ENCODE measurements at regions not wholly inside any gene's neighbourhood (a gene's known extent, or its start where the extent isn't known, plus 50 kb on each side); places are given as distances from the start of the nearest gene placed in this dataset.
A peak's percentile ranks its signal among the peaks of the same experiment; 100 is the strongest.
"Not testable (repeated sequence)": the region's sequence is repeated elsewhere in the genome, so short reads cannot be mapped to it uniquely, and the experiment has no call there.

DNA sequence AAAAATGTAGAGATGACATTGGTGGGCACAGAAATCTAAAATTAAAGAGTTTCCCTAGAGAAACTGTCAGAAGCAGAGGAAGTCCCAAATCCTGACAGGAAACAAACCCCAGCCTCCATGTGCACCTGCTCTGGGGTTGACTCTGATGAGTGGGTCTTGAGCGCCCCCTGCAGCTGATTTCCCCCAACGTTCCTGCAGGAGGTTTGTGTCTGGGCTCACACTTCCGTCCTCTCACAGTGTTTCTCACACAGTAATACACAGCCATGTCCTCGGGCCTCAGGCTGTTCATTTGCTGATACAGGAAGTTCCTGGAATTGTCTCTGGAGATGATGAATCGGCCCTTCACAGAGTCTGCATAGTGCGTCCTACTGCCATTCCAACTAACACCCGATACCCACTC, 670.1 kb downstream of the TMEM121 start:
- peak; percentile 22 to 55 for DNase-seq (ENCODE audit: low read depth in 2 of 2)

DNA sequence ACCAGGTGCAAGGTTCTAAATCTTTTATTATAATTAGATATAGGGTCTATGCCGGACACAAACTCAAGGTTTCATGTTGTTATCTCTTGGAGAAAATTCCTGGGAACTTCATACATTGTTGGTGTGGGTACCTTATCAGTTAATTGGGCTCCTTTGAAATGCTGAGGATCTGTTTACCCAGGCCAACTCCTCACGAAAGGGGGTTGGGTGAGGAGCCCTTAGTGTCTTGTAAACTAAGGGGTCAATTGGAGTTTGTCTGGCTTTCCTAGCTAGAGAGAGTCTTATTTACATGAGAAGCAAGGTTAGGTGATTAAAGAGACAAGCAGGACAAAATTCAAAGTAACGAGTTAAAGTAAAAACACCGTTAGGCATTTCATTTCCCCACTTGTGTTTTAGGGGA, 670.9 kb downstream of the TMEM121 start:
- not testable (repeated sequence) for DNase-seq (ENCODE audit: low read depth in 2 of 2)

DNA sequence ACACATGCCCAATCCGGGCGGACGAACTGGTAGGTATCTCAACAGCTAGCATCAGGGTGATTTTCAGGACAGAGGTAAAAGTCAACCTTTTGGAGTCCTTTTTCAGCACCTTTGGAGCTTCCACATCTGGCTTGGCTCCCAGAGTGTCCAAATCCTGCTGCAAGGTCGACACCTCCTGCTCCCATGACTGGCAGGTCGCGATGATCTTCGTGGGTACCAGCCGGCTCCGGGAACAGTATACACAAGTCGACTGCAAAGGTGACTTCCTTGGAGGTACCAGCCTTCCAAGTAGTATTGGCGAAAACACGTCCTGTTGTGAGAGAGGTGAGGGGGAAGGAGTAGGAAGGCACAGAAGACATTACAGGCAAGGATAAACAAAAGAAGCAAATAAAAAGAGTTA, 672.7 kb downstream of the TMEM121 start:
- no peak for DNase-seq (ENCODE audit: low read depth in 2 of 2)

DNA sequence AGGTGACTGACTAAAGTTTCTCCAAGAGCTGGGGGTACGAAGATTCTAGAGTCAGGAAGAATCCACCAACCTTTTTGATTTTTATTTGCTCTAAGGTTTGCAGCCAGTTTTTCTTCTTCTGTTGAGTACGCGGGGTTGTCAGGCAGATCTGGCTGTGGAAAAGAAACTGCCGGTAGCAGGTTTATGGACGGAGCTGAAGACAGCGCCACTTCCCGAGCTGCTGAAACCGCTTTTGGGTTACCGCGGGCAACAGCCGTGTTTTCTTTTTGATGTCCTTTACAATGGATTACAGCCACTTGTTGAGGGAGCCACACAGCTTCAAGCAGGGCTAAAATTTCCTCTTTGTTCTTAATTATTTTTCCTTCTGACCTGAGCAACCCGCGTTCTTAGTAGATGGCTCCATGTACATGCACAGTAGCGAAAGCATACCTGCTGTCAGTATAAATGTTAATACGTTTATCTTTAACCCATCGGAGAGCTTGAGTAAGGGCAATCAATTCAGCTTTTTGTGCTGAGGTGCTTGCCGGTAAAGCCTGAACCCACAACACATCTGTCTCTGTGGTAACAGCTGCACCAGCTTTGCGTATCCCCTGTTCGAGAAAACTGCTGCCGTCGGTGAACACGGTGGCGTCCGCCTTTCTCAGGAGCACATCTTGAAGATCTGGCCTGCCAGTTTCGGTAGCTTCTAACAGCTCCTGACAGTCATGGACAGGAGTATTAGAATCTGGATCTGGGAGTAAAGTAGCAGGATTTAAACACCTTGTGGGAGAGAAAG, 674.3 kb downstream of the TMEM121 start:
- no peak for DNase-seq (ENCODE audit: low read depth in 2 of 2)

DNA sequence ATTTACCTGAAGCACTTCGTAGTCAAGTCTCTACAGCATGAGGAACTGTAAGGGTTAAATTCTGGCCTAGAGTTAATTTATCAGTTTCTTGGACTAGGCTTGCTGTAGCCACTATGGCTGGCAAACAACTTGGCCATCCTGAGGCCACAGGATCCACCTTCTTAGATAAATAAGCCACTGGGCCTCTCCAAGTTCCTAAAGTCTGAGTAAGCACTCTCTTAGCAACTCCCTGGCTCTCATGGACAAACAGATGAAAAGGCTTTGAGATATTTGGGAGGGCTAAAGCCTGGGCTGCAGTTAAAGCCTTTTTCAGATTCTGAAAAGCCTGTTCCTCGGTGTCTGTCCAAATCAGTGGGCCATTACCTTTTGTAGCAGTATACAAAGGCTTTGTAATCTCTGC, 675.0 kb downstream of the TMEM121 start:
- DNase-seq (ENCODE audit: low read depth in 2 of 2) = no peak

DNA sequence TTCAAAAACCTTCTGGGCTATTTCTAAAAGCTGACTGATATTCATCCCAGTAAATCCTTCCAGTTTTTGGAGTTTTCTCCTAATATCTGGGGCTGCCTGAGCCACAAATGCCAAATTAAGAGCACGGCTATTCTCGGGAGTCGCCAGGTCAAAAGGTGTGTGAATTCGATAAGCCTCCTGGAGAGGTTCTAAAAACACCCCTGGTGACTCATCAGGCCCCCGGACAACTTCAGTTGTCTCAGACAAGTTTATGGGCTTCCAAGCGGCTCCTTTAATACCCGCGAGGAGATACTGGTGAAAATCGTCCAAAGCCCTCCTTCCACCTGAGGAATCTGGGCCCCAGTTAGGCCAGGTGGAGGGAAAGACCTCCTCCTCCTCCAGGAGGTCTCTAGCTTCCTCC, 677.1 kb downstream of the TMEM121 start:
- DNase-seq (ENCODE audit: low read depth in 2 of 2) = no peak

DNA sequence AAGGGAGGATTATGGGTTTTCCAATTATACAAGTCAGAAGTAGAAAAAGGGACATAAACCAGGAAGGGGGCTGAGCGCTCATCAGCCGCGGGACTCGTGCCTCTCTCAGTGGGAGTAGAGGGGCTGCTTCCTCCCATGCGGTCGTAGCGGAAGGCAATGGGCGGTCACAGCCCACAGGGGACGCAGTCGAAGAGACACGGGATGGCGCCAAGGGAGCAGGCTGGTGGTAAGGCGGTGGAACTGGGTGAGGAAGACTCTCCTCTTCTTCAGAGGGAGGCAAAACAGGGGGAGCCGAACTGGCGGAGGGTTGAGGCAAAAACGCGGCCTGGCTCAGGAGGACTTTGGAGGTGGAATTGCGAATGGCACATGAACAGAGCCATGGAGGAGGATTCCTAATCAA, 677.7 kb downstream of the TMEM121 start:
- no peak for DNase-seq (ENCODE audit: low read depth in 2 of 2)

DNA sequence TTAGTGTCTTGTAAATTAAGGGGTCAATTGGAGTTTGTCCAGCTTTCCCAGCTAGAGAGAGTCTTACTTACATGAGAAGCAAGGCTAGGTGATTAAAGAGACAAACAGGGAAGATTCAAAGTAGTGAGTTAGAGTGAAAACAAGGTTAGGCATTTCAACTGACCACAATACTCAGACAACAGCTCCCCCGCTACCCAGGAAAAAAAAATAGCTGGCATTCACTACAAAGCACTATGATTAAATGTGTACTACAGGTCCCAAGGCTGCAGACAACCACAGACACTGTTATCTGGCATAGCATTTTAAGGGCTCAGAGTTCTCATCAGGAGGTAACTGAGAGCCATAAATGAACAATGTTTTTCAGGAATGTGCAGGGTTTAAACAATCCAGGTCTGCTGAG, 680.9 kb downstream of the TMEM121 start:
- DNase-seq (ENCODE audit: low read depth in 2 of 2) = no peak

DNA sequence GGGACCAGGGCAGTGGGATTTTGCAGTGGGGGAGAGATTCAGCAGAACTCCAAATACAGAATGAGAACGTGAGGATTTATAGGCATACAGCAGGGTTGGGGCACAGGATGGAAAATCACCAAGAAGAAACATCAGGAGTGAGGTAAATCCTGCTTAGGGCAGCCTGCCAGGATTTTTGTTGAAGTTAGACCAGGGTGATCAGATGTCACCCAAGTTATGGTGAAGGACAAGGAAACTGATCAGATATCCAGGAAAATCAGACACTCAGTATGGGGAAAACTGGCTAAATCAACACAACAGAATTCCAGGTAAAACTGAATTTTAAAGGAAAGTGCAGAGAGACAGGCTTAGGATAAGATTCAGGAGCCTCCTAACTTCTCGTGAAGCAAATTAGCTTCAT, 682.4 kb downstream of the TMEM121 start:
- no peak for DNase-seq (ENCODE audit: low read depth in 2 of 2)

DNA sequence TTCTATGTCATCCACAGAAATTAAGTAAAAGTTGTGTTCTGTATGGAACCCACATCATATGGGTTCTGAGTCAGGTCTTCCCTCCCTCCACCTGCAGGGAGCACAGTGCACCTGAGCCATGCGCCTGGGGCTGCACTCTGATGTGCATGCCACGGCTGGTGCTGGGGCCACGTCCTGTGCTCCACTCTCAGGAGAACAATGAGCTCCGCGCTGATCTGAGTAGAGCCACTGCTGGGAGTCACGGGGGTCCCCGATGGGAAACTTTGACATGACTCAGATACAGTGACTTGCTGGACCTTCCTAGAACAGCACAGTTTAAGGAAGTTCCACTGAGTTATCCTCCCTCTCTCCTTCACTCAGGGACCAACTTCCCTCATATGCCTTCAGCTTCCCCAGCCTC, 683.4 kb downstream of the TMEM121 start:
- DNase-seq (ENCODE audit: low read depth in 2 of 2) = no peak

DNA sequence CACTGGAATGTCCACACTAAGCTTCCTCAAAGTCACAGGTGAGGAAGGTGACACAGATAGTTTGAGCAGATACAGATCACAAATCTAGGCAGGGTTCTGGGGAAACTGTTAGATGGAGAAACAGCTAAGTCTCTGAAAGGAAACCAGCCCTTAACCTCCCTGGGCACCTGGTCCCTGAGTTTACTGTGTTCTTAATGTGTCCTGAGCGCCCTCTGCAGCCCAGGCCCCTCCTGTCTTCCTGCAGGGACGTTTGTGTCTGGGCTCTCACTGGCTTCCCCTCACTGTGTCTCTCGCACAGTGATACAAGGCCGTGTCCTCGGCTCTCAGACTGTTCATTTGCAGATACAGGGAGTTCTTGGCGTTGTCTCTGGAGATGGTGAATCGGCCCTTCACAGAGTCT, 684.3 kb downstream of the TMEM121 start:
- no peak for DNase-seq (ENCODE audit: low read depth in 2 of 2)

DNA sequence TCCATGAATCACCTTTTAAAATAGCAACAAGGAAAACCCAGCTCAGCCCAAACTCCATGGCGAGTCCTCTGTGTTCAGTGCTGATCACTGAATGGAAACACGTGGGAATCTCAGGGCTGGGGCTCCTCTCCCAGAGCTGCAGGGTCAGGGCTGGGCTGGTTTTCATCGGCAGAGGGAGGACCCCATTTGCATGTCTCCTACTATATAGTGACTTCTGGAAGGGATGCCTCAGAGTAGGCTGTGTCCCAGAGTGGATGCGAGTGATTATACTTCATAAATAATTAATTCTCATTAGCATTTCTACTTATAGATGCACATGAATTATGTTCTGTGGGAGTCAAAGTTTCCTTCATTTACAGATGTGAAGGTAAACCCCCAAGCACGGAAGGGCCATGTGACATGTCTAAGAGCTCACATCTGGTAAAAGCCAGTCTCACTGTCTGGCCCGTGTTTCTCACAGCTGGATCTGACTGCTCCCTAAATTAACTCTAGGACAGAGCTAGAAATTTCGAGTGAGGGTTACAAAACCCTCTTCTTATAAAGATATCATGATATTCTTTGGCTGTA, 685.0 kb downstream of the TMEM121 start:
- DNase-seq (ENCODE audit: low read depth in 2 of 2) = no peak

DNA sequence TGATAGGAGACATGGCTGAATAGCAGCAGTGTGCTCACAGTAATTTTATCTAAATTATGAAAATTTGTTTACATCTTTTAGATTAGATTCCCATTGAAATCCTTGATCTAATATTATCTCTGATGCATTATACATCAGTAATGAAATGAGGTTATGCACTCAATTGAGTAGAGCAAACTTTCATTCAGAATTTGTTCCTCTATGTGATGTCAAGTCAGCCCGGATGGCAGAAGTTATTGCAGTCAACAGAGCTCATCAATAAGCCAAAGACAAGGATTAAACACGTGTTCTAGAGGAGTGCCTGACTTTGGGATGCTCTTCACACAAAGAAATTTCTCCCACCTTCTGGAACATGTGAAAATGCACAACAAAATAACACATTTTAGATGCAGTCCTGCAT, 688.8 kb downstream of the TMEM121 start:
- no peak for DNase-seq (ENCODE audit: low read depth in 2 of 2)

DNA sequence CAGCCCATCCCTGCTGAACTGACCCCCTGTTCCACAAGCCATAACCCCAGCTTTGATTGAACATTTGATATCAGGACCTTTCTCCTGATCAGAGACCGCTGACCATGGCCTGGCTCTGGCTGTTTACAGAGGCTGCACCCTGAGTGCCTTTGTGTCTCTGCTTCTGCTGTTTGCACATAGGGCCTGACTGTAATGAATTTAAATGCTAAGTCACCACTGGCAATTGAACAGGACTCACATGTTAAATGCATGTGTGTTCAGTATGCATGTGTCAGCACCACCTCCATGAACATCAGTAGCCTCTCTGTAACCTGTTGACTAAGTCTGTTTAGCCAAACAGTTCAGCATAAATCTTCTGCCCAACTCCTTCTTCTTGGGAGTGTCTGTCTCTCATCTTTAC, 690.3 kb downstream of the TMEM121 start:
- DNase-seq (ENCODE audit: low read depth in 2 of 2) = no peak

DNA sequence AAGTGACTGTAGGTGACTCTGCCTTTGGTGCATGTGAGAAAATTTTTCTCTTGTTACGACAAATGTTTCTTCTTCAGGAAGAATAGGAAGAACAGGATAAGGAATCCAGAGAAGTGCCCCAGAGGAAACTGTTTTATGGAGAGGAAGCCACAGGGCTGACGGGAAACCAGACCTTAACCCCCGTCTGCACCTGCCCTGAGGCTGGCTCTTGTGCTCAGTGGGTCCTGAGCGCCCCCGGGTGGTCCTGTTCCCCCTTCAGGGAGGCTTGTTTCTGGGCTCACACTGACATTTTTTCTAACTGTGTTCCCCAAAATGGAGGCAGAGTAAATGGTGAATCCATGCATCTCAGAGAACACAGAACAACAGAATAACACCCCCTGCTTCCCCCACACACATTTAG, 691.8 kb downstream of the TMEM121 start:
- no peak for DNase-seq (ENCODE audit: low read depth in 2 of 2)

DNA sequence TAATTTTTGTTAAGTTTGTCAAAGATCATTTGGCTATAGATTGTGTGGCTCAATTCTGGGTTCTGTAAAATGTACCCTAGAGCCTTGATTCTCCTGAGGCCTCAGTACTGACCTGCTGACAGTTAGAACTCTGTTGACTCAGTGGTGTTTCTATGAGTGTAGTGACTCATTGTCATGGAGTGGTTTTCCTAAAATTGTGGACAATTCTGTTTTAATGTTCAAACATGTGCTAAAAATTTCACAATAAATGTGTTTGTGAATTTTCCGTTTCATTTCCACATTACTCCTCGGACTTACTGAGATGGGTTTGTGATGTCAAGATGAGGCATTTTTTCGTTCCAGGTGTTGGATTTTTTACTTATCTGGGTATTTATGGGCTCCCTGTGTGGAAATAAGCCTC, 695.9 kb downstream of the TMEM121 start:
- no peak for DNase-seq (ENCODE audit: low read depth in 2 of 2)

DNA sequence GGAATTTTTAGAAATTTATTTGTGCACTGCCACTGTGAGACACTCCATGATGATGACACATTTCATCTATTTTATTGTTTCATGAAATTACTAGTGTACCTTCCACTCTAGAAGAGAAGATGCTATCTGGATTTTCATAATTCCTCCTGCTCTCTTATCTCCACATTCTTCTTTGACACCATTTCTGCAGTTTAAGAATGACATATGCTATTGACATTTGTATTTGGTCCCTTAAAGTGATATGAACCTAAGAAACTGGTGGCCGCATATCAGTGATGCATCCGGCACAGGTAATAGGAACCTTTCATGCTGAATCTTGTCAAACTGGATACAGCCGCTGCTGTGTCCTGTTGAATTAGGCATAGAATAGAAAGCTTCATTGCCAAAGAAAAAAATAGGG, 696.3 kb downstream of the TMEM121 start:
- no peak for DNase-seq (ENCODE audit: low read depth in 2 of 2)

DNA sequence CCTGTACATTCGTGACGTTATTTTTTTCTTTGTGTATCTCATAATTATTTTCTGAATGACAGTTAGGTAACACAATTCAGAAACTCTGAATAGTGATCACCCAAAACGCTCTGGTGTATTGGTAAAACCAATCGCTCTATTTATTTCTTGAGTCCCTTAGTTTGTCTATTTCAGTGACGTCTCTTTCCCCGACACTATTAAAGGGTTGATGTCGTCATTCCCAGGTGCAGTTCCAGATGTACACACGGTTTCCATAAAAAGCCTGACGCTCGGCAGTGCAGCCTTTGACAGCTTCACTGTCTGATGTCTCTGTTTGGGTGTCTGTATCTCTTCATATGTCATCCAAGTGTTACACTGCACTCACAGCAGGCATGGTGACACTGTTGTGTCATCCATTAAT, 701.4 kb downstream of the TMEM121 start:
- no peak for DNase-seq (ENCODE audit: low read depth in 2 of 2)

DNA sequence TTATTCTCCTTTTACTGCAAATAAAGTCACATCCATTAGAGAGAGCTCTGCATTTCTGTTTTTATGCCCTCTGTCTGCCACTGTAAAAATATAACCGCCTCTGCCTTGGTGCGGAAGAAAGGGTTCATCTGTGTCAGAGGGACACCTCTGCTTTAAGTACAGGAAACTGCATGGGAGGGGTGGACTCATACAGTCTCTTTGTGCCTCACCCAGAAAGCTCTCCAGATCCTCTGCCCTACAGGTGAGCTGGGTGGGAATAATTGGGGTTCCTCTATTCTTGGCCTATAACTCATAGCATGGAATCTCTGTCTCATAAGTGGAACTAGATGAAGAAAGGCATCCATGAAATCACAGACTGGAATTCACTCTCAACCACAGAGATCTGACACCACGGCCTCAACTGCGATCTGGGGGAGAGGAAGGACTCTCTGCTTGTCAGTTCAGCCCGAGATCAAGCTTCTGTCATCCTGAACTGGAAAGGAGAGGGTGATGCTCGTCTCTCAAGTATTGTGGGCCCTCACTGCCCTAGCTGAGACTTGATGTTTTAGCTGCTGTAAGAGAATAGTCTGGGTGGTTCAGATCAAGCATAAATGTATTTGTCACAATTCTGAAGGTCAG, 702.3 kb downstream of the TMEM121 start:
- no peak for DNase-seq (ENCODE audit: low read depth in 2 of 2)

DNA sequence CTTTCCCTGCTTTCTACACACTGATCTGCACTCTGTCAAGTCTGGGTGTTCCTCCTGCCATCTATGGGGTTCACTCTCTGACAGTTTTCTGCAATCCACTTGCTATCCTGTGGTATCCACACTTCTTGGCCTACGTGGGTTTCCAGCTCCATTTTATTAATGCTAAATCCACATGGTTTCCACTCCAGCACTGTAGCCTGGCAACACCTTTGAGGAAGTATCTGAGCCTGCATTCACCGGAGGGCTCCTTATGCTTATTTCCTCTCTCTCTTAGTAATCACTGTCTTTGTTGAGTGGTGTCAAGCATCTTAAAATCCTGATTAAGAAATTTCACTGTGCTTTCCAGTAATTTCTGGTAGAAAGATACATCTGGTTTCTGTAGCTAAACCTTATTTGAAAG, 703.7 kb downstream of the TMEM121 start:
- no peak for DNase-seq (ENCODE audit: low read depth in 2 of 2)

DNA sequence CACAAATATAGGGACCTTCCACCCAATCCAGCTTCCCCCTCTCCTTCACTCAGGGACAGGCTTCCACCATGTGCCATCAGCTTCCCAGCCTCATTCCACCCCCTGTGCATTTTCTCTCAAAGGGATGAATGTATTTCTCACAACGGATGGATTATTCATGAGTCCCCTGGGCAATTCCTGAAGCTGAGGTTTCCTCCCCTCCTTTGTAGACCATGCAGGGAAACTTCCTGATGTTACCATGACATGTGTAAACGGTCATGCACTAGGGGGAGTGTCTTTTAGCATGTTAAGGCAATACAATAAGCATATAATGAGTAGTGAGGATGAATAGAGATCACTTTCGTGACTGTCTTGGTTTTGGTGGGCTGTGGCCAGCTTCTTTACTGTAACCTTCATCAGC, 706.8 kb downstream of the TMEM121 start:
- not testable (repeated sequence) for DNase-seq (ENCODE audit: low read depth in 2 of 2)

DNA sequence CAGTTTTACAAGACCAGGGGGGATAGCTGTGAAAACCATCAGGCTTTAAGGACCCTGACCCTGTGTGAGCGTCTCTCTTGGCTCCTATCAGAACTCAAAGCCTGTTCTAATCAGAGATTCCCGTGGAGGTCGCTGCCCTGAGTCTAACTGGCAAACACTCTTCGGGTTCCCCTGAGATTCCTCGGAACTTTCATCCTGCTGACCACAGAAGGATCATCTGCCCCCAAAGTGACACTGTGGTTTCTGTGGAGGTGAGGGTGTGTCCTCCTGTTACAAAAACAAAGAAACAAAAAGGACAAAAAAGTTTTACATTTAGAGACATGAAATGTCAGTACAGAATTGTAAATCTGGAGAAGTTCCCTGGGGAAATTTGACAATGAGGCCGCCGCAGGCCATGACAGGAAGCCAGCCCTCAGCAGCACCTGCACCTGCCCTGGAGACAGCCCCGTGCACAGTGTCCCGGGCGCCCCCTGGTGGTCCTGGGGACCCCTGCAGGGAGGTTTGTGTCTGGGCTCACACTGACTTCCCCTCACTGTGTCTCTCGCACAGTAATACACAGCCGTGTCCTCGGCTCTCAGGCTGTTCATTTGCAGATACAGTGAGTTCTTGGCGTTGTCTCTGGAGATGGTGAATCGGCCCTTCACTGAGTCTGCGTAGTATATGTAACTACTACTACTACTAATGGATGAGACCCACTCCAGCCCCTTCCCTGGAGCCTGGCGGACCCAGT, 708.3 kb downstream of the TMEM121 start:
- DNase-seq (ENCODE audit: low read depth in 2 of 2) = not testable (repeated sequence)
